HEK293 (cell line): ENCODE measurements at regions not wholly inside any gene's neighbourhood (a gene's known extent, or its start where the extent isn't known, plus 50 kb on each side); places are given as distances from the start of the nearest gene placed in this dataset.

Experiments used
- CTCF ChIP-seq: fragments of 450-650 bp; formaldehyde crosslinking; IDR thresholded peaks from 2 replicates; pipeline ENCODE4 v1.5.1; 2016; ENCODE audit warnings: missing biosample characterization, missing genetic modification characterization
- ZNF114 ChIP-seq: fragments of 450-650 bp; formaldehyde crosslinking; IDR thresholded peaks from 2 replicates; pipeline ENCODE4 v1.5.0; 2017; ENCODE audit warnings: missing biosample characterization, missing genetic modification characterization

- TF ChIP-seq ZNF114 (no peak), CTCF (tag by site-specific recombination) (no peak)
Observed at GRCh38 chr18:25830787-25831186, 259.6 kb downstream of the SS18 start.
